MM.1S (cell line): ENCODE measurements at regions not wholly inside any gene's neighbourhood (a gene's known extent, or its start where the extent isn't known, plus 50 kb on each side); places are given as distances from the start of the nearest gene placed in this dataset.

Experiments used
- DNase-seq: peaks from one replicate; pipeline ENCODE4 v3.0.0-alpha.2; 2015
- H2AFZ ChIP-seq: fragments of 300-600 bp; sonication (generic); 2 replicates; pipeline ENCODE4 v1.6.0; 2016; ENCODE audit warnings: antibody characterized with exemption, low read length
- H3F3A ChIP-seq: fragments of 300-600 bp; sonication (generic); 2 replicates; pipeline ENCODE4 v1.6.1; 2016; ENCODE audit warnings: mild to moderate bottlenecking, antibody characterized with exemption, low read length, moderate library complexity, mixed read lengths; ENCODE audit not compliant: insufficient read depth
- H3K27ac ChIP-seq: fragments of 300-600 bp; sonication (generic); 2 replicates; pipeline ENCODE4 v1.5.1; 2016; ENCODE audit warnings: mild to moderate bottlenecking, low read length
- H3K27me3 ChIP-seq: fragments of 300-600 bp; sonication (generic); replicated peaks from 2 replicates; pipeline ENCODE4 v1.6.0; 2016; ENCODE audit warnings: low read length; ENCODE audit not compliant: insufficient read depth
- H3K36me3 ChIP-seq: fragments of 300-600 bp; sonication (generic); replicated peaks from 2 replicates; pipeline ENCODE4 v1.6.1; 2016; ENCODE audit warnings: mild to moderate bottlenecking, low read length, mixed read lengths; ENCODE audit not compliant: insufficient read depth
- H3K4me1 ChIP-seq: fragments of 300-600 bp; sonication (generic); 2 replicates; pipeline ENCODE4 v1.6.1; 2016; ENCODE audit warnings: low read length, mixed read lengths
- H3K4me2 ChIP-seq: fragments of 300-600 bp; sonication (generic); 2 replicates; pipeline ENCODE4 v1.6.0; 2016; ENCODE audit warnings: low read depth, low read length
- H3K4me3 ChIP-seq: fragments of 300-600 bp; sonication (generic); 2 replicates; pipeline ENCODE4 v1.5.1; 2016; ENCODE audit warnings: low read length, mixed read lengths
- H3K79me2 ChIP-seq: fragments of 300-600 bp; sonication (generic); 2 replicates; pipeline ENCODE4 v1.6.1; 2016; ENCODE audit warnings: mixed run types, low read length, mixed read lengths
- H3K9ac ChIP-seq: fragments of 300-600 bp; sonication (generic); 2 replicates; pipeline ENCODE4 v1.6.1; 2016; ENCODE audit warnings: low read length, mixed read lengths
- H3K9me2 ChIP-seq: fragments of 300-600 bp; sonication (generic); replicated peaks from 2 replicates; pipeline ENCODE4 v1.6.1; 2016; ENCODE audit warnings: mild to moderate bottlenecking, low read length, mixed read lengths; ENCODE audit not compliant: insufficient read depth
- H3K9me3 ChIP-seq: fragments of 300-600 bp; sonication (generic); replicated peaks from 2 replicates; pipeline ENCODE4 v1.6.1; 2016; ENCODE audit warnings: mild to moderate bottlenecking, low read length, mixed read lengths; ENCODE audit not compliant: insufficient read depth
- H4K20me1 ChIP-seq: fragments of 300-600 bp; sonication (generic); 2 replicates; pipeline ENCODE4 v1.6.1; 2016; ENCODE audit warnings: mild to moderate bottlenecking, low read length, moderate library complexity, mixed read lengths; ENCODE audit not compliant: insufficient read depth
- EZH2 ChIP-seq: fragments of 300-600 bp; sonication (generic); optimal IDR thresholded peaks from 2 replicates; pipeline ENCODE3; 2017; ENCODE audit warnings: low read depth, mild to moderate bottlenecking, antibody characterized with exemption, low read length, mixed read lengths
- EZH2phosphoT487 ChIP-seq: fragments of 300-600 bp; sonication (generic); IDR thresholded peaks from 2 replicates; pipeline ENCODE4 v1.6.1; 2018; ENCODE audit warnings: antibody characterized with exemption, low read length
- TF ChIP-seq, protein P1 (sequence below): fragments of 300-600 bp; sonication (generic); IDR thresholded peaks from 2 replicates; pipeline ENCODE4 v1.5.1; 2016; ENCODE audit warnings: antibody characterized with exemption, low read length, mixed read lengths

DNA sequence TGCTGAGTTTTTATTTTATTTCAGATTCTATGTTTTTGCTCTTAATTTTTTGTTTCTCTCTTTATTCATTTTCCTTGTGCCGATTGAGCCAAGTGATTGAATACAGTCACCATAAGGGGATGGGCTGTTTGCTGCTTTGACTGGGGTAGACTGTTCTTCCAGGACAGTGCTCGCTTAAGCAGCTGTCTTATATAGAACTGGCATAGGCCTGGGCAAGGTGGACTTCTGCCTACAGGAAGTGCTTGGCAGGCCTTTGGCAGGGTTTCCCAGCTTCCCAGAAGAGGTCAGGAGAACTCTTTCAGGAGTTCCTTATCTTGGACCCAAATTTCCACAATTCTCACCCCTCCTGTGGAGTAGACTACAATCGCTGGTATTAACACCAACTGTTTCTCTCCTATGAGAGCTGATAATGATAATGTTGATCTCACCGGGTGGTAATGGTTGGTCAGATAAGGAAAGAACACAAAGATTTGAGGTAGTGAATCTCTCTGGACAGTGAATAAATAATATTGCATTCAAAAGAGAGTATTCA lies 207.5 kb upstream of the ST6GAL2 start:
- no peak for DNase-seq
- Histone ChIP-seq H3K9me2 (no peaks in the 10 kb centered on the region), H2AFZ (no peak overlapping the region), H3F3A (no peaks in the 10 kb centered on the region), H3K4me1 (no peaks in the 10 kb centered on the region), H3K9me3 (no peaks in the 10 kb centered on the region), H3K9ac (no peak overlapping the region), H3K27me3 (no peaks in the 10 kb centered on the region), H3K27ac (no peak overlapping the region), H3K4me2 (no peak overlapping the region), H3K79me2 (no peaks in the 10 kb centered on the region), H3K4me3 (no peak overlapping the region), H3K36me3 (no peaks in the 10 kb centered on the region), H4K20me1 (no peaks in the 10 kb centered on the region)
- TF ChIP-seq, protein P1, sequence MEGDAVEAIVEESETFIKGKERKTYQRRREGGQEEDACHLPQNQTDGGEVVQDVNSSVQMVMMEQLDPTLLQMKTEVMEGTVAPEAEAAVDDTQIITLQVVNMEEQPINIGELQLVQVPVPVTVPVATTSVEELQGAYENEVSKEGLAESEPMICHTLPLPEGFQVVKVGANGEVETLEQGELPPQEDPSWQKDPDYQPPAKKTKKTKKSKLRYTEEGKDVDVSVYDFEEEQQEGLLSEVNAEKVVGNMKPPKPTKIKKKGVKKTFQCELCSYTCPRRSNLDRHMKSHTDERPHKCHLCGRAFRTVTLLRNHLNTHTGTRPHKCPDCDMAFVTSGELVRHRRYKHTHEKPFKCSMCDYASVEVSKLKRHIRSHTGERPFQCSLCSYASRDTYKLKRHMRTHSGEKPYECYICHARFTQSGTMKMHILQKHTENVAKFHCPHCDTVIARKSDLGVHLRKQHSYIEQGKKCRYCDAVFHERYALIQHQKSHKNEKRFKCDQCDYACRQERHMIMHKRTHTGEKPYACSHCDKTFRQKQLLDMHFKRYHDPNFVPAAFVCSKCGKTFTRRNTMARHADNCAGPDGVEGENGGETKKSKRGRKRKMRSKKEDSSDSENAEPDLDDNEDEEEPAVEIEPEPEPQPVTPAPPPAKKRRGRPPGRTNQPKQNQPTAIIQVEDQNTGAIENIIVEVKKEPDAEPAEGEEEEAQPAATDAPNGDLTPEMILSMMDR, result no peak
- TF ChIP-seq EZH2phosphoT487 (no peak), EZH2 (no peak)

GRCh38 chr2:107094450-107094986 lies 208.6 kb upstream of the ST6GAL2 start:
- DNase-seq, result no peak
- Histone ChIP-seq H4K20me1 (no peaks in the 10 kb centered on the region), H3K4me3 (no peak overlapping the region), H3K79me2 (no peaks in the 10 kb centered on the region), H3K4me1 (no peaks in the 10 kb centered on the region), H3K36me3 (no peaks in the 10 kb centered on the region), H3F3A (no peaks in the 10 kb centered on the region), H3K4me2 (no peak overlapping the region), H2AFZ (no peak overlapping the region), H3K27ac (no peak overlapping the region), H3K9me2 (no peaks in the 10 kb centered on the region), H3K27me3 (no peaks in the 10 kb centered on the region), H3K9ac (no peak overlapping the region), H3K9me3 (no peaks in the 10 kb centered on the region)
- TF ChIP-seq, protein P1, result no peak
- TF ChIP-seq EZH2phosphoT487, result no peak
- no peak for TF ChIP-seq EZH2

- no peak for DNase-seq
- Histone ChIP-seq H4K20me1 (no peaks in the 10 kb centered on the region), H3K27ac (no peak overlapping the region), H2AFZ (no peak overlapping the region), H3K36me3 (no peaks in the 10 kb centered on the region), H3K9me2 (no peaks in the 10 kb centered on the region), H3K9ac (no peak overlapping the region), H3K4me3 (no peak overlapping the region), H3K4me1 (no peaks in the 10 kb centered on the region), H3K9me3 (no peaks in the 10 kb centered on the region), H3K4me2 (no peak overlapping the region), H3K27me3 (no peaks in the 10 kb centered on the region), H3F3A (no peaks in the 10 kb centered on the region), H3K79me2 (no peaks in the 10 kb centered on the region)
- no peak for TF ChIP-seq EZH2phosphoT487
These were observed 216.2 kb upstream of the ST6GAL2 start for GRCh38 chr2:107102176-107102575.

- Histone ChIP-seq H3K27ac (no peak overlapping the region), H3K79me2 (no peaks in the 10 kb centered on the region), H3K9ac (no peak overlapping the region), H3K4me1 (no peaks in the 10 kb centered on the region), H3K27me3 (no peaks in the 10 kb centered on the region), H3K36me3 (no peaks in the 10 kb centered on the region), H3K4me3 (no peak overlapping the region), H3K9me3 (no peaks in the 10 kb centered on the region), H2AFZ (no peak overlapping the region), H3K4me2 (no peak overlapping the region), H3K9me2 (no peaks in the 10 kb centered on the region), H4K20me1 (no peaks in the 10 kb centered on the region), H3F3A (no peaks in the 10 kb centered on the region; the same call in 1 of the 2 replicates)
- DNase-seq, result no peak
- TF ChIP-seq EZH2 (no peak), EZH2phosphoT487 (no peak)
- TF ChIP-seq, protein P1, result no peak
These were observed 221.4 kb upstream of the ST6GAL2 start for GRCh38 chr2:107107351-107107750.
